ENCODE measurements at regions not wholly inside any gene's neighbourhood (a gene's known extent, or its start where the extent isn't known, plus 50 kb on each side); places are given as distances from the start of the nearest gene placed in this dataset.

DNA sequence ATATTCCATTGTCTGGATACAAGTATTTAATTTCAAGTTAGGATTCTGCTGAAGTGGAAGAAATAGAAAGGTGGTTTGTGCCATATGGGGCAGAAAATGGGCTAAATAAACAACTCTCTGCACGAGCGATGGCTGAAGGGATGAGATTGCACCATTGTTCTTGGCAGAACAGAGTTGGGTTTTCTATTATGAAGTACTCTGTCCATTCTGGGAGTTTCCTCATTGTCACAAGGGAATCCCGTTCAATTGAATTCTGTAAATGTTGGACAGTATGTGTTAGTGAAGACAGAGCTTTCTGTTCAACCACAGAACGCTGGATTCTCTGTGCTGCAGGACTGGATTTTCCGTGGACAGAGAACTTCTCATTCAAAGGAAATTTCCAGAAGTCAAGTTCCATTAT, 345.5 kb upstream of the PRICKLE1 start:
- TF ChIP-seq CTCF (IDR thresholded peaks at IDR 0.05 in 4 of 5, conservative IDR thresholded peaks at IDR 0.05 in 1 of 5) = no peak
- no peak for TF ChIP-seq POLR2A (IDR thresholded peaks at IDR 0.05)
